Breast epithelium (tissue), 4 donors: ENCODE measurements at regions not wholly inside any gene's neighbourhood (a gene's known extent, or its start where the extent isn't known, plus 50 kb on each side); places are given as distances from the start of the nearest gene placed in this dataset.
"Not testable (repeated sequence)": the region's sequence is repeated elsewhere in the genome, so short reads cannot be mapped to it uniquely, and the experiment has no call there.

Source experiments
- DNase-seq, 2 donors: peaks; one replicate each; pipeline ENCODE4 v3.0.0-alpha.2; 2019; ENCODE audit warnings: low spot score in 2 of 2
- H3K27ac ChIP-seq, 2 donors: fragments of 200-600 bp; sonication (generic) in 1 of 2; one replicate each; pipeline ENCODE4 v1.5.1; 2016 to 2019; ENCODE audit warnings: mild to moderate bottlenecking in 1 of 2
- H3K27me3 ChIP-seq, 2 donors: fragments of 200-600 bp; sonication (generic) in 1 of 2; one replicate each; pipeline versions ENCODE4 v1.5.1 to v1.6.0; 2017 to 2019; ENCODE audit warnings: control low read depth in 1 of 2, mild to moderate bottlenecking in 1 of 2
- H3K36me3 ChIP-seq: fragments of 200-600 bp; one replicate; pipeline ENCODE4 v1.5.1; 2019
- H3K4me1 ChIP-seq, 2 donors: fragments of 200-600 bp; sonication (generic); one replicate each; pipeline ENCODE4 v1.5.1; 2016 to 2019; ENCODE audit warnings: control low read depth in 1 of 2
- H3K4me3 ChIP-seq, 3 donors: fragments of 200-600 bp; sonication (generic); 1 replicate in 2 of 3; 2 replicates in 1 of 3; pipeline ENCODE4 v1.5.1; 2016 to 2019; ENCODE audit warnings: mild to moderate bottlenecking in 3 of 3, moderate library complexity in 2 of 3
- H3K9me3 ChIP-seq, 2 donors: fragments of 200-600 bp; sonication (generic) in 1 of 2; one replicate each; pipeline ENCODE4 v1.5.1; 2016 to 2019; ENCODE audit warnings: control low read depth in 1 of 2
- CTCF ChIP-seq, 3 donors: fragments of 450-650 bp; IDR thresholded peaks; one replicate each; pipeline ENCODE4 v1.5.1; 2016 to 2017; ENCODE audit warnings: antibody characterized with exemption in 3 of 3, mild to moderate bottlenecking in 3 of 3, moderate library complexity in 3 of 3
- POLR2A ChIP-seq: fragments of 450-650 bp; IDR thresholded peaks from one replicate; pipeline ENCODE4 v1.6.1; 2016; ENCODE audit warnings: antibody characterized with exemption, mild to moderate bottlenecking, moderate library complexity
- POLR2AphosphoS5 ChIP-seq, 3 donors: sonication (generic); formaldehyde crosslinking; IDR thresholded peaks; one replicate each; pipeline ENCODE4 v1.6.1; 2017; ENCODE audit warnings: antibody characterized with exemption in 3 of 3
- intact Hi-C: fragments of 100-400 bp; cut with DNase I; formaldehyde crosslinking; loops from one replicate; pipeline ENCODE4 v1.15.1; 2023; ENCODE audit warnings: low total_unique reads

GRCh38 chr7:101747879-101748345, 69.5 kb upstream of the CUX1 start:
- no peak overlapping the region for H3K27ac ChIP-seq
- no peaks in the 10 kb centered on the region for H3K36me3 ChIP-seq
- intact Hi-C loops: no loop called here
- H3K27me3 ChIP-seq: peaks cover 0 to 26% of the 10 kb centered on the region in 2 donors
- no peaks in the 10 kb centered on the region for H3K9me3 ChIP-seq
- no peak overlapping the region for H3K4me3 ChIP-seq
- TF ChIP-seq POLR2A: no peak
- no peak for TF ChIP-seq POLR2AphosphoS5 (IDR thresholded peaks at IDR 0.05)
- TF ChIP-seq CTCF (IDR thresholded peaks at IDR 0.05): no peak
- no peak for DNase-seq
- H3K4me1 ChIP-seq: peaks cover 0 to 5% of the 10 kb centered on the region in 2 donors

DNA sequence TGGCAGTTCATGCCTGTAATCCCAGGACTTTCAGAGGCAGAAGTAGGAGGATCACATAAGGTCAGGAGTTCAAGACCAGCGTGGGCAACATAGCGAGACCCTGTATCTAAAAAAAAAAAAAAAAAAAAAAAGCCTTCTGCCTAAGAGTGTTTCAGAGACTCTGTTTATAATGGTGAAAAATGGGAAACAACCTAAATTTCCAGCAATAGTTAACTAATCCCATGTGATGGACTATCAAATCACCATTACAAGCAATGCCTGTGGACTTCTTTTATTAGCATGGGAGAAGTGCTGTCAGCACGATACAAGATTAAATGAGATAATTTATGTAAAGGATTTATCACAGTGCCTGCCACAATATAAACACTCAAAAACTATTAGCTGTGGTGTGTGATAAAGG, 67.5 kb upstream of the CUX1 start:
- H3K4me3 ChIP-seq: no peak overlapping the region
- H3K27me3 ChIP-seq: peaks cover 0 to 26% of the 10 kb centered on the region in 2 donors
- intact Hi-C loops: no loop called here
- H3K36me3 ChIP-seq: no peaks in the 10 kb centered on the region
- DNase-seq: no peak
- TF ChIP-seq POLR2A (no peak), POLR2AphosphoS5 (IDR thresholded peaks at IDR 0.05) (no peak), CTCF (IDR thresholded peaks at IDR 0.05) (no peak)
- H3K27ac ChIP-seq: no peak overlapping the region
- no peaks in the 10 kb centered on the region for H3K9me3 ChIP-seq
- no peaks in the 10 kb centered on the region for H3K4me1 ChIP-seq

- H3K27ac ChIP-seq: no peak overlapping the region
- no peak for TF ChIP-seq POLR2AphosphoS5 (IDR thresholded peaks at IDR 0.05)
- TF ChIP-seq POLR2A: no peak
- no peak for TF ChIP-seq CTCF (IDR thresholded peaks at IDR 0.05)
- DNase-seq: no peak
Observed at GRCh38 chr7:101753316-101753715, 64.1 kb upstream of the CUX1 start.

DNA sequence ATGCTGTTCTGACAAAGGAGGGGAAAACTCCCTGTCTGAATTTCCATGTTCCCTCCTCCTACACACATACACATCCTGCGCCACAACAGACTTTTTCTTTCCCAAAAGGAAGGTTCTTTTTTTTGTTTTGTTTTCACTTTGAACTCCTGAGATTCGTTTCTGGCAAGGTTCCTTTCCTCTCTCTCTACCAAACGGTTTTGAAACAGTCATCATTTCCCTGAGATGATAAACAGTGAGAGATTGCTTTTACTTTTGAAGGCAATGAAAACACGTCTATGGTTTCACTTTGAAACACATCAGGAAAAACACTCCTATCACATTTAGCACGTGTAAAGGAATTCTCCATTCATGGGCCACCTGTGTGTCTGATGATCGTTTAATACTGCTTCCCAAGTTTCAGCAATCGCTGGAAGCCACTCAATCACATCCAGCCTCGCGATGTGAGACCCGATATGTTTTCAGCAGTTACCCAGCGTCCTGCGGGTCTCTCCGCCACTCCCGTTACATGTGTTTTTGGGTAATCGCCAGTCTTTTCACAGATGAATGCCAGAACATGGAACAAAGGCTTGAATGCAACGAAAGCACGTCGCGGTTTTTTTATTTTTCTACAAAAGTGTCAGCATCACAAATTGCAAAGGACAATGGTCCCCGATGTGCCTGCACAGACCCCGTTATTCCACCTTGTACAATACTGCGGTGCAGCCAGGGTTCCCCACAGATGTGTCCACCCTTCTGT, 62.8 kb upstream of the CUX1 start:
- Histone ChIP-seq H3K27me3 (peaks cover 0 to 28% of the 10 kb centered on the region in 2 donors), H3K27ac (no peak overlapping the region), H3K4me3 (peak overlapping the region; percentile 34 to 57 (median 39)), H3K36me3 (no peaks in the 10 kb centered on the region), H3K4me1 (no peaks in the 10 kb centered on the region), H3K9me3 (no peaks in the 10 kb centered on the region)
- no peak for DNase-seq
- TF ChIP-seq POLR2AphosphoS5 (IDR thresholded peaks at IDR 0.05): no peak
- no peak for TF ChIP-seq POLR2A
- no peak for TF ChIP-seq CTCF (IDR thresholded peaks at IDR 0.05)
- intact Hi-C loops: no loop called here

More at GRCh38 chr7:101753316-101753715, 64.1 kb upstream of the CUX1 start:
- no peaks in the 10 kb centered on the region for H3K4me1 ChIP-seq
- intact Hi-C loops: no loop called here
- peaks cover 0 to 22% of the 10 kb centered on the region in 2 donors for H3K27me3 ChIP-seq
- no peaks in the 10 kb centered on the region for H3K9me3 ChIP-seq
- no peaks in the 10 kb centered on the region for H3K36me3 ChIP-seq
- H3K4me3 ChIP-seq: no peak overlapping the region

DNA sequence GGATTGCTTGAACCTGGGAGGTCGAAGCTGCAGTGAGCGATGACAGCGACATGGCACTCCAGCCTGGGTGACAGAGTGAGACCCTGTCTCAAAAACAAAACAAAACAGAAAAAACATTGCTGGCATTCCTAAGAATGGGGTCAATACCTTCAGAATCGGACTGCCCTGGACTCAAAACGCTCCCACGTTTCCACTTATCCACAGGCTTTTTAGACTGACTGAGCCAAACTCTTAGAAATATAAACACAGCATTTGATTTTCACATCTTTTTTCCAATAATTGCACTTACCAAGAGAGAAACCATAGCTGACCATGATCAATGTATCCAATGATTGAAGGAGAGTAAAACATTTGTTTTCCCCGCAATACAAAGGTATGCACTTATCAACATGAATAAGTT, 59.5 kb upstream of the CUX1 start:
- Histone ChIP-seq H3K4me3 (no peak overlapping the region), H3K27me3 (peaks cover 0 to 25% of the 10 kb centered on the region in 2 donors), H3K27ac (no peak overlapping the region), H3K36me3 (no peaks in the 10 kb centered on the region), H3K4me1 (no peaks in the 10 kb centered on the region), H3K9me3 (no peaks in the 10 kb centered on the region)
- TF ChIP-seq CTCF (IDR thresholded peaks at IDR 0.05) (no peak), POLR2AphosphoS5 (IDR thresholded peaks at IDR 0.05) (no peak), POLR2A (no peak)
- DNase-seq: no peak
- intact Hi-C loops: no loop called here

DNA sequence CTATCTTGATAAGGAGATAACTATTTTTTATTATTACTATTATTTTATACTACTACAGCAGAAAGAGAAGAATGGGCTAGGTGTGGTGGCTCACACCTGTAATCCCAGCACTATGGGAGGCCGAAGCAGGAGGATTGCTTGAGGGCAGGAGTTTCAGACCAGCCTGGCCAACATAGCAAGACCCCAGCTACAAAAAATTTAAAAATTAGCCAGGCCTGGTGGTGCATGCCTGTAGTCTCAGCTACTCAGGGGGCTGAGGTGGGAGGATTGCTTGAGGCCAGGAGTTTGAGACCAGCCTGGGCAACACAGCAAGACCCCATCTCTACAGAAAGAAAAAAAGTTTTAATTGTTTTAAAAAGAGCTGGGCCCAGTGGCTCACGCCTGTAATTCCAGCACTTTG, 58.9 kb upstream of the CUX1 start:
- H3K36me3 ChIP-seq, H3K9me3 ChIP-seq, H3K4me3 ChIP-seq, intact Hi-C loops, H3K4me1 ChIP-seq, DNase-seq, H3K27ac ChIP-seq: not testable (repeated sequence)
- H3K27me3 ChIP-seq: peaks cover 0 to 19% of the 10 kb centered on the region in 2 donors
